K562 (cell line): ENCODE measurements at regions not wholly inside any gene's neighbourhood (a gene's known extent, or its start where the extent isn't known, plus 50 kb on each side); places are given as distances from the start of the nearest gene placed in this dataset.

Source experiments
- ATAC-seq: fragments of 200-7000 bp; cut with Tn5 transposase; 3 replicates; pipeline ENCODE4 v1.9.1; 2020; ENCODE audit warnings: moderate library complexity
- BruUV-seq: library from RNA; stranded (reverse); fragments of 400-500 nt; replicated peaks from 2 replicates; lab custom pipeline; 2021; lab: Mats Ljungman, UMichigan
- CTCF ChIA-PET: fragments of 300-600 bp; formaldehyde crosslinking; extraction: SDS; loops from one replicate; lab custom pipeline; 2021; ENCODE audit warnings: low intra/inter-chr PET ratio; lab: Yijun Ruan, JAX
- POLR2A ChIA-PET: fragments of 300-600, 350-650 bp; sonication (Branson Sonifier 250); formaldehyde crosslinking; extraction: SDS; loops from one replicate; lab custom pipeline; 2021; ENCODE audit warnings: antibody characterized with exemption, inconsistent platforms; lab: Yijun Ruan, JAX
- DNase-seq, 4 experiments: peaks; one replicate each; pipeline versions ENCODE4 v3.0.0 to v3.0.0-alpha.2; 2011 to 2018; ENCODE audit warnings: low spot score in 3 of 4, mixed read lengths in 3 of 4; ENCODE audit errors: extremely low read depth in 1 of 4
- FAIRE-seq: peaks from 2 replicates; lab custom pipeline; 2011; peaks lifted over from hg19 to GRCh38; lab: Jason Lieb, UNC
- H2AFZ ChIP-seq: 2 replicates; pipeline ENCODE4 v1.6.0; 2011; ENCODE audit warnings: low read depth, low read length, control low read depth, inconsistent platforms
- H3K27ac ChIP-seq: fragments of 200-600 bp; 3 replicates; pipeline ENCODE4 v1.8.0; 2011; ENCODE audit warnings: low read depth, mild to moderate bottlenecking, control low read depth, inconsistent platforms, low read length, moderate library complexity, mixed read lengths; ENCODE audit errors: extremely low read depth
- H3K27me3 ChIP-seq, 2 experiments: fragments of 300-600 bp in 1 of 2; 2 replicates in 1 of 2; 3 replicates in 1 of 2; pipeline versions ENCODE4 v1.6.0 to v1.8.0; 2011; ENCODE audit warnings: inconsistent platforms in 2 of 2, low read length in 2 of 2, mild to moderate bottlenecking in 1 of 2, mixed read lengths in 1 of 2, moderate library complexity in 1 of 2; ENCODE audit not compliant: control insufficient read depth in 2 of 2, insufficient read depth in 2 of 2
- H3K36me3 ChIP-seq: fragments of 300-600 bp; 3 replicates; pipeline ENCODE4 v1.8.0; 2011; ENCODE audit warnings: mild to moderate bottlenecking, low read length, inconsistent platforms; ENCODE audit not compliant: control insufficient read depth, insufficient read depth
- H3K4me1 ChIP-seq, 2 experiments: fragments of 200-600 bp in 1 of 2; replicated peaks in 1 of 2; 2 replicates in 1 of 2; 3 replicates in 1 of 2; pipeline versions ENCODE4 v1.5.1 to v1.8.0; 2011; ENCODE audit warnings: inconsistent platforms in 2 of 2, low read length in 2 of 2, mild to moderate bottlenecking in 1 of 2, mixed read lengths in 1 of 2, moderate library complexity in 1 of 2; ENCODE audit not compliant: control insufficient read depth in 2 of 2, insufficient read depth in 2 of 2
- H3K4me2 ChIP-seq: 2 replicates; pipeline ENCODE4 v1.6.1; 2011; ENCODE audit warnings: low read length, control low read depth, inconsistent platforms, mixed read lengths; ENCODE audit not compliant: insufficient read depth
- H3K4me3 ChIP-seq: fragments of 200-600 bp; sonication (generic), shearing (Covaris generic); 2 replicates; pipeline ENCODE4 v1.5.1; 2016; ENCODE audit warnings: control low read depth, inconsistent platforms
- H3K79me2 ChIP-seq: fragments of 200-600 bp; 3 replicates; pipeline ENCODE4 v1.8.0; 2011; ENCODE audit warnings: low read length, inconsistent platforms; ENCODE audit not compliant: control insufficient read depth, insufficient read depth
- H3K9ac ChIP-seq, 2 experiments: 2 replicates each; pipeline versions ENCODE4 v1.6.0 to v1.6.1; 2011; ENCODE audit warnings: low read depth in 2 of 2, low read length in 2 of 2, control low read depth in 1 of 2, inconsistent platforms in 1 of 2, mild to moderate bottlenecking in 1 of 2, mixed read lengths in 1 of 2; ENCODE audit not compliant: insufficient read depth in 1 of 2
- H3K9me1 ChIP-seq: one replicate; pipeline ENCODE4 v1.6.0; 2011; ENCODE audit warnings: inconsistent platforms, mild to moderate bottlenecking, low read length, moderate library complexity; ENCODE audit not compliant: control insufficient read depth, insufficient read depth
- H3K9me3 ChIP-seq: replicated peaks from 2 replicates; pipeline ENCODE4 v1.5.1; 2011; ENCODE audit warnings: low read depth, low read length, inconsistent platforms; ENCODE audit not compliant: control insufficient read depth, insufficient read depth
- H4K20me1 ChIP-seq: replicated peaks from 2 replicates; pipeline ENCODE4 v1.6.1; 2011; ENCODE audit warnings: low read length, inconsistent platforms, mixed read lengths; ENCODE audit not compliant: control insufficient read depth, insufficient read depth
- ELF2 ChIP-seq: fragments of 250-450 bp; sonication (Bioruptor Pico); IDR thresholded peaks from 2 replicates; pipeline ENCODE4 v1.5.0; 2021; ENCODE audit warnings: mild to moderate bottlenecking
- PBX2 ChIP-seq, 2 experiments: IDR thresholded peaks in 1 of 2; conservative IDR thresholded peaks in 1 of 2; 2 replicates each; pipeline ENCODE4 v1.6.1; 2016; ENCODE audit warnings: low read depth in 2 of 2, mild to moderate bottlenecking in 1 of 2, missing compliant biosample characterization in 1 of 2, missing genetic modification characterization in 1 of 2, moderate library complexity in 1 of 2
- PML ChIP-seq: IDR thresholded peaks from 2 replicates; pipeline ENCODE4 v1.6.1; 2012; ENCODE audit warnings: low read length, inconsistent platforms
- TCFL5 ChIP-seq: fragments of 250-450 bp; sonication (Bioruptor Pico); conservative IDR thresholded peaks from 2 replicates; pipeline ENCODE4 v1.6.1; 2021; ENCODE audit warnings: mild to moderate bottlenecking, moderate library complexity, matching md5 sums
- ZBTB40 ChIP-seq, 2 experiments: fragments of 450-650 bp in 1 of 2; sonication (generic) in 1 of 2; formaldehyde crosslinking in 1 of 2; IDR thresholded peaks; 2 replicates each; pipeline versions ENCODE4 v1.7.1 to v1.9.0; 2016 to 2022; ENCODE audit warnings: inconsistent platforms in 1 of 2, mild to moderate bottlenecking in 1 of 2, missing genetic modification reagents in 1 of 2
- ZHX1 ChIP-seq: fragments of 150-350 bp; conservative IDR thresholded peaks from 2 replicates; pipeline ENCODE4 v1.6.1; 2014; ENCODE audit warnings: low read length
- ZZZ3 ChIP-seq: fragments of 450-650 bp; IDR thresholded peaks from 2 replicates; pipeline ENCODE4 v1.6.1; 2016; ENCODE audit warnings: antibody characterized with exemption, mild to moderate bottlenecking, moderate library complexity
- WGBS: fragments of 100-300 bp; shearing (Covaris generic); methylation state at CpG from one replicate; pipeline ENCODE4 v1.1.6; 2016; ENCODE audit warnings: low coverage, mixed read lengths; ENCODE audit not compliant: insufficient coverage; ENCODE audit errors: missing lambda C conversion rate; 5-methylcytosine and 5-hydroxymethylcytosine counted together
- in situ Hi-C: fragments of 300-500 bp; cut with MboI; formaldehyde crosslinking; loops from 4 replicates; pipeline ENCODE4 v1.15.0; 2018; ENCODE audit warnings: inconsistent platforms, mixed read lengths
- intact Hi-C: fragments of 100-400 bp; cut with micrococcal nuclease; formaldehyde crosslinking; loops from 2 replicates; pipeline ENCODE4 v1.14.2; 2022

GRCh38 chr2:195490319-195490718 lies 166.7 kb upstream of the SLC39A10 start:
- no peak overlapping the region for H3K4me2 ChIP-seq
- POLR2A ChIA-PET: interaction anchor here (1.0 kb wide), 1 partner anchor 104 kb away, joined by 4 read pairs; no protein-coding TSS in a partner anchor
- no peaks in the 10 kb centered on the region for H3K79me2 ChIP-seq
- CTCF ChIA-PET: no interaction called here
- H3K9me3 ChIP-seq: no peaks in the 10 kb centered on the region; the same call in 1 of the 2 replicates
- no peak overlapping the region for H3K9ac ChIP-seq
- no peaks in the 10 kb centered on the region for H3K27me3 ChIP-seq
- DNase-seq: no peak
- 30% methylated on average over 2 of the region's 2 CpGs for WGBS
- FAIRE-seq: no peak
- peaks cover 3 to 24% of the 10 kb centered on the region in 2 experiments; a peak in 4 of 5 replicates for H3K4me1 ChIP-seq
- H3K9me1 ChIP-seq: no peaks in the 10 kb centered on the region
- intact Hi-C loops (no loop called here), in situ Hi-C loops (no loop called here)
- no TSS peak for BruUV-seq
- no peak overlapping the region for H3K27ac ChIP-seq
- H4K20me1 ChIP-seq: no peaks in the 10 kb centered on the region
- ATAC-seq: no peak
- no peak overlapping the region for H3K4me3 ChIP-seq
- H2AFZ ChIP-seq: peak overlapping the region; percentile 53; the same call in 1 of the 2 replicates
- no peaks in the 10 kb centered on the region for H3K36me3 ChIP-seq
- TF ChIP-seq ZBTB40 (IDR thresholded peaks at IDR 0.05) (no peak), ZBTB40 (CRISPR knock-in tag; IDR thresholded peaks at IDR 0.05) (no peak), TCFL5 (no peak), PML (no peak), PBX2 (CRISPR knock-in tag; IDR thresholded peaks at IDR 0.05; ENCODE audit: low read depth) (no peak), PBX2 (tag; conservative IDR thresholded peaks at IDR 0.05; ENCODE audit: low read depth) (peak; percentile 88), ZZZ3 (no peak), ZHX1 (no peak), ELF2 (no peak)
